ENCODE measurements at regions not wholly inside any gene's neighbourhood (a gene's known extent, or its start where the extent isn't known, plus 50 kb on each side); places are given as distances from the start of the nearest gene placed in this dataset.

- H3K9ac ChIP-seq (ENCODE audit: low read depth, low read length): no peak overlapping the region
- no peak overlapping the region for H3K4me3 ChIP-seq (ENCODE audit: low read length)
- H3K9me3 ChIP-seq (replicated peaks; ENCODE audit: low read length): no peaks in the 10 kb centered on the region
- no peak overlapping the region for H3K4me2 ChIP-seq (ENCODE audit: low read length)
- H3K36me3 ChIP-seq (ENCODE audit: insufficient read depth, low read length): no peaks in the 10 kb centered on the region
- H3K4me1 ChIP-seq (ENCODE audit: control insufficient read depth, insufficient read depth, low read length): no peaks in the 10 kb centered on the region
- H3K27me3 ChIP-seq (ENCODE audit: control insufficient read depth, insufficient read depth, low read length): no peaks in the 10 kb centered on the region
These were observed 857.8 kb downstream of the C12orf50 start for GRCh38 chr12:87171356-87171755.

GRCh38 chr12:87169010-87169409, 860.2 kb downstream of the C12orf50 start:
- no peaks in the 10 kb centered on the region for H3K36me3 ChIP-seq (ENCODE audit: insufficient read depth, low read length)

GRCh38 chr12:87165733-87166375, 863.3 kb downstream of the C12orf50 start:
- H3K4me3 ChIP-seq (ENCODE audit: low read length): no peak overlapping the region
- H3K36me3 ChIP-seq (ENCODE audit: insufficient read depth, low read length): no peaks in the 10 kb centered on the region
- no peaks in the 10 kb centered on the region for H3K4me1 ChIP-seq (ENCODE audit: control insufficient read depth, insufficient read depth, low read length)
- no peaks in the 10 kb centered on the region for H3K27me3 ChIP-seq (ENCODE audit: control insufficient read depth, insufficient read depth, low read length)
- H3K4me2 ChIP-seq (ENCODE audit: low read length): no peak overlapping the region
- no peak overlapping the region for H3K9ac ChIP-seq (ENCODE audit: low read depth, low read length)
- no peaks in the 10 kb centered on the region for H3K9me3 ChIP-seq (replicated peaks; ENCODE audit: low read length)

More at GRCh38 chr12:87169010-87169409, 860.2 kb downstream of the C12orf50 start:
- H3K4me1 ChIP-seq (ENCODE audit: control insufficient read depth, insufficient read depth, low read length): no peaks in the 10 kb centered on the region
- no peaks in the 10 kb centered on the region for H3K9me3 ChIP-seq (replicated peaks; ENCODE audit: low read length)
- no peaks in the 10 kb centered on the region for H3K27me3 ChIP-seq (ENCODE audit: control insufficient read depth, insufficient read depth, low read length)
- H3K4me2 ChIP-seq (ENCODE audit: low read length): no peak overlapping the region
- no peak overlapping the region for H3K4me3 ChIP-seq (ENCODE audit: low read length)
- no peak overlapping the region for H3K9ac ChIP-seq (ENCODE audit: low read depth, low read length)

GRCh38 chr12:87163122-87163521, 866.1 kb downstream of the C12orf50 start:
- Histone ChIP-seq H3K4me2 (ENCODE audit: low read length) (no peak overlapping the region), H3K9ac (ENCODE audit: low read depth, low read length) (no peak overlapping the region), H3K4me3 (ENCODE audit: low read length) (no peak overlapping the region), H3K4me1 (ENCODE audit: control insufficient read depth, insufficient read depth, low read length) (no peaks in the 10 kb centered on the region), H3K9me3 (replicated peaks; ENCODE audit: low read length) (no peaks in the 10 kb centered on the region), H3K36me3 (ENCODE audit: insufficient read depth, low read length) (no peaks in the 10 kb centered on the region), H3K27me3 (ENCODE audit: control insufficient read depth, insufficient read depth, low read length) (no peaks in the 10 kb centered on the region)

GRCh38 chr12:87160848-87161601, 868.2 kb downstream of the C12orf50 start:
- no peaks in the 10 kb centered on the region for H3K9me3 ChIP-seq (replicated peaks; ENCODE audit: low read length)
- no peaks in the 10 kb centered on the region for H3K27me3 ChIP-seq (ENCODE audit: control insufficient read depth, insufficient read depth, low read length)
- no peaks in the 10 kb centered on the region for H3K36me3 ChIP-seq (ENCODE audit: insufficient read depth, low read length)
- H3K4me3 ChIP-seq (ENCODE audit: low read length): no peak overlapping the region
- peaks cover 3% of the 10 kb centered on the region for H3K4me1 ChIP-seq (ENCODE audit: control insufficient read depth, insufficient read depth, low read length)
- no peak overlapping the region for H3K9ac ChIP-seq (ENCODE audit: low read depth, low read length)
- H3K4me2 ChIP-seq (ENCODE audit: low read length): no peak overlapping the region

GRCh38 chr12:87157791-87158190, 871.4 kb downstream of the C12orf50 start:
- no peak overlapping the region for H3K9ac ChIP-seq (ENCODE audit: low read depth, low read length)
- no peaks in the 10 kb centered on the region for H3K27me3 ChIP-seq (ENCODE audit: control insufficient read depth, insufficient read depth, low read length)
- H3K4me1 ChIP-seq (ENCODE audit: control insufficient read depth, insufficient read depth, low read length): peaks cover 6% of the 10 kb centered on the region
- no peaks in the 10 kb centered on the region for H3K9me3 ChIP-seq (replicated peaks; ENCODE audit: low read length)
- H3K36me3 ChIP-seq (ENCODE audit: insufficient read depth, low read length): no peaks in the 10 kb centered on the region
- H3K4me3 ChIP-seq (ENCODE audit: low read length): no peak overlapping the region
- no peak overlapping the region for H3K4me2 ChIP-seq (ENCODE audit: low read length)

- H3K27me3 ChIP-seq (ENCODE audit: control insufficient read depth, insufficient read depth, low read length): no peaks in the 10 kb centered on the region
- no peak overlapping the region for H3K4me3 ChIP-seq (ENCODE audit: low read length)
- no peak overlapping the region for H3K9ac ChIP-seq (ENCODE audit: low read depth, low read length)
- no peaks in the 10 kb centered on the region for H3K9me3 ChIP-seq (replicated peaks; ENCODE audit: low read length)
- H3K4me1 ChIP-seq (ENCODE audit: control insufficient read depth, insufficient read depth, low read length): peaks cover 6% of the 10 kb centered on the region
- no peak overlapping the region for H3K4me2 ChIP-seq (ENCODE audit: low read length)
- no peaks in the 10 kb centered on the region for H3K36me3 ChIP-seq (ENCODE audit: insufficient read depth, low read length)
These were observed 873.6 kb downstream of the C12orf50 start for GRCh38 chr12:87155621-87156020.

- Histone ChIP-seq H3K36me3 (ENCODE audit: insufficient read depth, low read length) (no peaks in the 10 kb centered on the region), H3K4me1 (ENCODE audit: control insufficient read depth, insufficient read depth, low read length) (peaks cover 5% of the 10 kb centered on the region), H3K9ac (ENCODE audit: low read depth, low read length) (no peak overlapping the region), H3K9me3 (replicated peaks; ENCODE audit: low read length) (no peaks in the 10 kb centered on the region), H3K4me3 (ENCODE audit: low read length) (no peak overlapping the region), H3K4me2 (ENCODE audit: low read length) (no peak overlapping the region), H3K27me3 (ENCODE audit: control insufficient read depth, insufficient read depth, low read length) (no peaks in the 10 kb centered on the region)
These were observed 876.2 kb downstream of the C12orf50 start for GRCh38 chr12:87152841-87153528.

- H3K36me3 ChIP-seq (ENCODE audit: insufficient read depth, low read length): no peaks in the 10 kb centered on the region
- H3K27me3 ChIP-seq (ENCODE audit: control insufficient read depth, insufficient read depth, low read length): no peaks in the 10 kb centered on the region
- no peak overlapping the region for H3K9ac ChIP-seq (ENCODE audit: low read depth, low read length)
- no peak overlapping the region for H3K4me3 ChIP-seq (ENCODE audit: low read length)
- H3K4me2 ChIP-seq (ENCODE audit: low read length): no peak overlapping the region
- no peaks in the 10 kb centered on the region for H3K9me3 ChIP-seq (replicated peaks; ENCODE audit: low read length)
- peaks cover 3% of the 10 kb centered on the region for H3K4me1 ChIP-seq (ENCODE audit: control insufficient read depth, insufficient read depth, low read length)
These were observed 877.1 kb downstream of the C12orf50 start for GRCh38 chr12:87152075-87152474.

GRCh38 chr12:87150969-87151662, 878.1 kb downstream of the C12orf50 start:
- no peak overlapping the region for H3K4me2 ChIP-seq (ENCODE audit: low read length)
- no peak overlapping the region for H3K4me3 ChIP-seq (ENCODE audit: low read length)
- no peak overlapping the region for H3K9ac ChIP-seq (ENCODE audit: low read depth, low read length)
- H3K27me3 ChIP-seq (ENCODE audit: control insufficient read depth, insufficient read depth, low read length): no peaks in the 10 kb centered on the region
- no peaks in the 10 kb centered on the region for H3K9me3 ChIP-seq (replicated peaks; ENCODE audit: low read length)
- H3K4me1 ChIP-seq (ENCODE audit: control insufficient read depth, insufficient read depth, low read length): peaks cover 3% of the 10 kb centered on the region
- H3K36me3 ChIP-seq (ENCODE audit: insufficient read depth, low read length): no peaks in the 10 kb centered on the region

GRCh38 chr12:87142342-87142741, 886.2 kb upstream of the MGAT4C start:
- no peaks in the 10 kb centered on the region for H3K27me3 ChIP-seq (ENCODE audit: control insufficient read depth, insufficient read depth, low read length)
- no peaks in the 10 kb centered on the region for H3K4me1 ChIP-seq (ENCODE audit: control insufficient read depth, insufficient read depth, low read length)
- no peaks in the 10 kb centered on the region for H3K36me3 ChIP-seq (ENCODE audit: insufficient read depth, low read length)
- no peaks in the 10 kb centered on the region for H3K9me3 ChIP-seq (replicated peaks; ENCODE audit: low read length)
- no peak overlapping the region for H3K9ac ChIP-seq (ENCODE audit: low read depth, low read length)
- no peak overlapping the region for H3K4me2 ChIP-seq (ENCODE audit: low read length)
- no peak overlapping the region for H3K4me3 ChIP-seq (ENCODE audit: low read length)
